Adrenal gland (tissue), 9 donors: ENCODE measurements at regions not wholly inside any gene's neighbourhood (a gene's known extent, or its start where the extent isn't known, plus 50 kb on each side); places are given as distances from the start of the nearest gene placed in this dataset.

Source experiments
- DNase-seq, 7 donors: peaks; one replicate each; pipeline ENCODE4 v3.0.0-alpha.2; 2019 to 2020
- H3K27ac ChIP-seq, 5 donors: fragments of 200-600 bp; sonication (generic) in 4 of 5; 1 replicate in 3 of 5; 2 replicates in 2 of 5; pipeline versions ENCODE4 v1.5.1 to v1.8.0; 2016 to 2020; ENCODE audit warnings: mild to moderate bottlenecking in 1 of 5
- H3K27me3 ChIP-seq: fragments of 200-600 bp; 2 replicates; pipeline ENCODE4 v1.8.0; 2021
- H3K36me3 ChIP-seq, 2 donors: fragments of 200-600 bp; replicated peaks in 1 of 2; 1 replicate in 1 of 2; 2 replicates in 1 of 2; pipeline versions ENCODE4 v1.5.1 to v1.8.0; 2018 to 2022
- H3K4me1 ChIP-seq, 2 donors: fragments of 200-600 bp; replicated peaks in 1 of 2; 1 replicate in 1 of 2; 2 replicates in 1 of 2; pipeline versions ENCODE4 v1.5.1 to v1.8.0; 2018 to 2021
- H3K4me3 ChIP-seq, 4 donors: fragments of 200-600 bp; sonication (generic) in 3 of 4; one replicate each; pipeline ENCODE4 v1.5.1; 2016 to 2018
- H3K9me3 ChIP-seq, 3 donors: fragments of 200-600 bp; sonication (generic) in 1 of 3; replicated peaks in 1 of 3; 1 replicate in 2 of 3; 2 replicates in 1 of 3; pipeline versions ENCODE4 v1.5.1 to v1.8.0; 2016 to 2021
- POLR2A ChIP-seq, 2 donors: fragments of 450-650 bp; IDR thresholded peaks; one replicate each; pipeline ENCODE4 v1.6.1; 2017; ENCODE audit warnings: antibody characterized with exemption in 2 of 2, mild to moderate bottlenecking in 2 of 2, moderate library complexity in 1 of 2
- WGBS, 4 donors: extraction: QIAGEN DNeasy Blood & Tissue Kit in 2 of 4; methylation state at CpG; one replicate each; pipeline versions ENCODE4 v1.1.5 to v1.1.7; 2013 to 2017; 5-methylcytosine and 5-hydroxymethylcytosine counted together
- intact Hi-C, 2 donors: fragments of 100-400 bp; cut with DNase I; formaldehyde crosslinking; loops; one replicate each; pipeline versions ENCODE4 v1.14.1 to v1.15.0; 2022 to 2023
- TF ChIP-seq, protein P1 (sequence below), 6 experiments: fragments of 450-650 bp in 4 of 6; fragments of 200-600 bp in 2 of 6; sonication (generic) in 1 of 6; IDR thresholded peaks; 1 replicate in 5 of 6; 2 replicates in 1 of 6; pipeline versions ENCODE4 v1.5.1 to v1.8.0; 2016 to 2021; ENCODE audit warnings: antibody characterized with exemption in 6 of 6, mild to moderate bottlenecking in 2 of 6, moderate library complexity in 1 of 6
- donor health status: healthy with polysubstance abuse.
- donor health status: Bipolar disorder and iron deficiency.
- donor health status: DM: yes; HTN: yes; CAD: no.
- donor health status: DM: no; HTN: no; CAD: no.
- donor health status: DM: no; HTN: no; CAD: no.

DNA sequence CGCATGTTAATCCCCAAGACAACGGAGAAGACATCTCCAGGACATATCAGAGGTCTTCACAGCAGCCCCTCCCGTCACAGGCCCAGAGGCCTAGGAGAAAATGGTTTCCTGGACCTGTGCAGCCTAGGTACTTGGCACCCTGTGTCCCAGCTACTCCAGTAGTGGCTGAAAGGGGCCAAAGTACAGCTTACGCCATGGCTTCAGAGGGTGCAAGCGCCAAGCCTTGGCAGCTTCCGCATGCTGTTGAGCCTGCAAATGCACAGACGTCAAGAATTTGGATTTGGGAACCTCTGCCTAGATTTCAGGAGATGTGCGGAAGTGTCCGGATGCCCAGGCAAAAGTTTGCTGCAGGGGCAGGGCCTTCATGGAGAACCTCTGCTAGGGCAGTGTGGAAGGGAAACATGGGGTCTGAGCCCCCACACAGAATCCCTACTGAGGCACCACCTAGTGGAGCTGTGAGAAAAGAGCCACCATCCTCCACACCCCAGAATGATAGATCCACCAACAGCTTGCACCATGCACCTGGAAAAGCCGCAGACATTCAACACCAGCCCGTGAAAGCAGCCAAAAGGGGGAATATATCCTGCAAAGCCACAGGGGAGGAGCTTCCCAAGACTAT is 159.3 kb upstream of the COX10 start:
- Histone ChIP-seq H3K27ac (no peak overlapping the region), H3K4me1 (no peaks in the 10 kb centered on the region), H3K4me3 (no peak overlapping the region), H3K27me3 (no peaks in the 10 kb centered on the region), H3K36me3 (no peaks in the 10 kb centered on the region), H3K9me3 (no peaks in the 10 kb centered on the region)
- no peak for DNase-seq
- intact Hi-C loops = no loop called here
- WGBS, 4 donors = 90 to 95% (median 93%) methylated on average over 9 to 11 of the region's 11 CpGs
- TF ChIP-seq, protein P1, sequence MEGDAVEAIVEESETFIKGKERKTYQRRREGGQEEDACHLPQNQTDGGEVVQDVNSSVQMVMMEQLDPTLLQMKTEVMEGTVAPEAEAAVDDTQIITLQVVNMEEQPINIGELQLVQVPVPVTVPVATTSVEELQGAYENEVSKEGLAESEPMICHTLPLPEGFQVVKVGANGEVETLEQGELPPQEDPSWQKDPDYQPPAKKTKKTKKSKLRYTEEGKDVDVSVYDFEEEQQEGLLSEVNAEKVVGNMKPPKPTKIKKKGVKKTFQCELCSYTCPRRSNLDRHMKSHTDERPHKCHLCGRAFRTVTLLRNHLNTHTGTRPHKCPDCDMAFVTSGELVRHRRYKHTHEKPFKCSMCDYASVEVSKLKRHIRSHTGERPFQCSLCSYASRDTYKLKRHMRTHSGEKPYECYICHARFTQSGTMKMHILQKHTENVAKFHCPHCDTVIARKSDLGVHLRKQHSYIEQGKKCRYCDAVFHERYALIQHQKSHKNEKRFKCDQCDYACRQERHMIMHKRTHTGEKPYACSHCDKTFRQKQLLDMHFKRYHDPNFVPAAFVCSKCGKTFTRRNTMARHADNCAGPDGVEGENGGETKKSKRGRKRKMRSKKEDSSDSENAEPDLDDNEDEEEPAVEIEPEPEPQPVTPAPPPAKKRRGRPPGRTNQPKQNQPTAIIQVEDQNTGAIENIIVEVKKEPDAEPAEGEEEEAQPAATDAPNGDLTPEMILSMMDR (IDR thresholded peaks at IDR 0.05) = no peak
- TF ChIP-seq POLR2A (IDR thresholded peaks at IDR 0.05) = no peak

DNA sequence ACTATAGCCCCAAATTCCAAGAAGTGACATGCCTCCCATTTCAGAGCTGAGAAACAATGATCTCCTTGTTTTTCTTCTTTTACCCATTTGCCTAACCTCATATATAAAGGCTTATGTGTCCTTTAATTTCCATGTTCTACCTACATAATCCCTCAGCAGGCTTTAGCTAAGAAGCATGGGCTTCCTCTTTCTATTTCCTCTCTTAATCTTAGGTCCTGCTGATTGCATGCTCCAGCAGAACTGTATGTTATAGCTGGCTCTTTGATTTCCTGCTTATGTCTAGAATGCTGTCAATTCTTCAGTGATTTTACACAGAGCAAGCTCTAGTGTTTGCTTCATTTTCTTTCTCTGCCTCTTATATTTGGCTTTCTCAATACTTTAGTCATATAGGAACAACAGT is 151.7 kb upstream of the COX10 start:
- H3K27ac ChIP-seq = no peak overlapping the region
- no peaks in the 10 kb centered on the region for H3K36me3 ChIP-seq
- TF ChIP-seq POLR2A (IDR thresholded peaks at IDR 0.05) = no peak
- TF ChIP-seq, protein P1 (IDR thresholded peaks at IDR 0.05) = no peak
- intact Hi-C loops = no loop called here
- no peak overlapping the region for H3K4me3 ChIP-seq
- H3K4me1 ChIP-seq = no peaks in the 10 kb centered on the region
- no peaks in the 10 kb centered on the region for H3K9me3 ChIP-seq
- H3K27me3 ChIP-seq = no peaks in the 10 kb centered on the region
- DNase-seq = no peak

DNA sequence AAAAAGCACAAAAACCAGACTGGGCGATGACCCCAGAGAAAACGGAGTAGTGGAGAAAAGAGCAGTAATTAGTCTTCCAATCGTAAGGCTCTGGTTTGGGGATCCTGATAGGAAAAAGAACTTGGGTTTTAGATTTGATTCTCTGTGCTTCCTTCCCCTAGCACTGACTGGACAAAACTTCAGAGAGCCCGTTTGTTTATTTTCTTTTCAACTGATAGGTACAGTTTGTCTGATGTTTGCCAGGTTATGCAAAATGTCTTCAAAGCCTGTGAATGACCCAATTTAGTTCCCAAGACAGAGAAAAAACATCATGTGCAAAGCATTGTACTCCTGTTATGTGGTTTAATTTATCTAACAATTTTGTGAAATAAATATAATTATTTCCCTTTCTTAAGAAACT is 151.1 kb upstream of the COX10 start:
- TF ChIP-seq POLR2A (IDR thresholded peaks at IDR 0.05) = no peak
- TF ChIP-seq, protein P1 (IDR thresholded peaks at IDR 0.05) = no peak
- no peaks in the 10 kb centered on the region for H3K36me3 ChIP-seq
- intact Hi-C loops = no loop called here
- DNase-seq = no peak
- no peak overlapping the region for H3K27ac ChIP-seq
- H3K27me3 ChIP-seq = no peaks in the 10 kb centered on the region
- H3K4me1 ChIP-seq = no peaks in the 10 kb centered on the region
- H3K9me3 ChIP-seq = no peaks in the 10 kb centered on the region
- 50 to 65% (median 61%) methylated on average over 4 of the region's 4 CpGs for WGBS, 4 donors
- H3K4me3 ChIP-seq = no peak overlapping the region

DNA sequence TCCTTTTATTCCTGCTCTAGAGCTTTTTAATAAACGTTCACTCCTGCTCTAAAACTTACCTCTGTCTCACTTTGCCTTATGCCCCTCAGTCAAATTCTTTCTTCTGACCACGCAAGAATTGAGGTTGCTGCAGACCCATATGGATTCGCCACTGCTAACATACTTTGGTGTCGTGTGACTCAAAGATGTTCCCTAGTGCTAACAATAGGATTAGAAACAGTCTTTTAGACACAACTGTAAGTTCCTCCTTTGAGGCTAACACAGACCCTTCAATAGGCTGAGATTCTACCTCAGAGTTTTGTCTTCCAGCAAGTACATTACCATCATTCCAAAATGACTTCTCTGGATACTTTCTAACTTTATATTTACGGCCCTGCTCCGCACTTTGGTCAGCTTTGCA is 149.5 kb upstream of the COX10 start:
- 75 to 82% (median 79%) methylated on average over 6 of the region's 6 CpGs for WGBS, 4 donors
- TF ChIP-seq, protein P1 (IDR thresholded peaks at IDR 0.05) = no peak
- no peak for TF ChIP-seq POLR2A (IDR thresholded peaks at IDR 0.05)
- Histone ChIP-seq H3K9me3 (no peaks in the 10 kb centered on the region), H3K4me3 (no peak overlapping the region), H3K4me1 (no peaks in the 10 kb centered on the region), H3K27ac (no peak overlapping the region), H3K27me3 (no peaks in the 10 kb centered on the region), H3K36me3 (no peaks in the 10 kb centered on the region)
- no peak for DNase-seq
- intact Hi-C loops = no loop called here
